Inflammatory macrophage treated with lipopolysaccharide for 1 hour (primary cell): ENCODE measurements at regions not wholly inside any gene's neighbourhood (a gene's known extent, or its start where the extent isn't known, plus 50 kb on each side); places are given as distances from the start of the nearest gene placed in this dataset.

Experiments
- DNase-seq, 2 donors: peaks; one replicate each; pipeline ENCODE4 v3.0.0-alpha.2; 2020 to 2022

GRCh38 chr13:40376867-40377535, 289.4 kb downstream of the FOXO1 start:
- DNase-seq, result no peak

DNA sequence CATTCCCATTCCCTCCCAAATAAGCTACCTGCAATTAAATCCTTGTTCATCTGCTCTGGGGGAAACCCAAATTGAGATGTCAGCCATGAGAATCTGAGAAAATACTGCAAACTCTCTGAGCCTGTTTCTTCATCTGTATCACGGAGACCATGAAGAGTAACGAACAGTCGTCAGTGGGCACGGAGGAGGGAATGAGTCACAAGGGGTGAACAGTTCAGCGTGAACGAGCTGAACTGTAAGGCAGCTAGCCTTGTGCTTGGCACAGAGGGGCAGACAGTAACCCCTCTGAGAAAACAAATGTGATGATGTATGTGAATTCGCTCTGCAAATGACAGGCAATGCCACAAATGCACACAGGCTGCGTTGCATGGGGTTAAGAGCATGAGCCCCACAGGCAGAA, 288.7 kb downstream of the FOXO1 start:
- DNase-seq, result no peak

DNA sequence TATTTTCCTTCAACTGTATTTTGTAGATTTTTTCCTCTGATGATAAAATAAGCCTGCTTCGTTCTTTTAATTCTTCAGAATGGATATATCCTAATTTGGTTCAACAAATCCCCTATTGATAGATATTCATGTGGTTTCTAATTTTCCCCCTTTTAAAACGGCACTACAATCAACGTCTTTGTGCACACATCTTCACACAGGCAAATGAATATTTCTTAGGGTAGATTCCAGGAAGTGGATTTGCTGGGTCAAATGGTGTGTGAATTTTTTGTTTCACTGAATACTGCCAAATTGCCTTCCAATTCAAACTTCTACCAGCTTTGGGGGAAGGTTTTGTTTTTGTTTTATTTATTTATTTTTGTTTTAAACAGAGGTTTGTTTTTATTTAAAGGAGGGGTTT, 287.2 kb downstream of the FOXO1 start:
- no peak for DNase-seq

DNA sequence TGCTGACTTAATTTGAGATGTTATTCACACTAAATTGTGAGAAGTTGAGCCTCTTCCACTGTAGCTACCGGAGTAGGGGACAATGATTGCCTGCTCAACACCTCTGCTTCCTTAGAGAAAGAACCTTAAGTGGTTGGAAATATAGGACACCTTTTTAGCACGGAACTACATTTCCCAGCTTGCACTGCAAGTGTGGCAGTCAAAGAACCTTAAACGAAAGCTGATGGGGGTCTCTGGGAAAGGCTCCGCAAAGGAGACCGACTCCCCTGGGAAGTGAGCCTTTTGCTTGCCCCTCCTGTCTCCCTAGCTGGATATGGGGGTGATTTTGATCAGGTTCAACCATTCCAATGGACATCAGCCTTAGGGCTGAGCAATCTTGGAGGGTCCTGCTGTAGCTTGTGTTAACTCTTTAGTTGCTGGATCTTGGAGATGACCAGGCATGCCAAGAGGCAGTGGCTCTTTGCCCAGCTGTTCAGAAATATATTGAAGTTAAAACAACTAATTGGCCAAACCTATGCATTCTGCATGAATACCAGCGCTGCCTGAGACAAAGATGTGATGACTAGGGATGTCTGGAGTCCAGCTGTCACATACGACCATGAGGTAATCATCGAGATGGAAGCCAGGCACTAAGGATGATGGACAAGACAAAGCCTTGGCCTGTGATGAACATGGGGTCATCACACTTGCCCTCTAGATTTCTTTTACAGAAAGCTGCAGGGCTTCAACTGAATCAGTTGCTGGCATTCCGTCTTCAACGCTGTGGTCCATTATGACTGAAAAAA, 286.5 kb downstream of the FOXO1 start:
- DNase-seq, result no peak

DNA sequence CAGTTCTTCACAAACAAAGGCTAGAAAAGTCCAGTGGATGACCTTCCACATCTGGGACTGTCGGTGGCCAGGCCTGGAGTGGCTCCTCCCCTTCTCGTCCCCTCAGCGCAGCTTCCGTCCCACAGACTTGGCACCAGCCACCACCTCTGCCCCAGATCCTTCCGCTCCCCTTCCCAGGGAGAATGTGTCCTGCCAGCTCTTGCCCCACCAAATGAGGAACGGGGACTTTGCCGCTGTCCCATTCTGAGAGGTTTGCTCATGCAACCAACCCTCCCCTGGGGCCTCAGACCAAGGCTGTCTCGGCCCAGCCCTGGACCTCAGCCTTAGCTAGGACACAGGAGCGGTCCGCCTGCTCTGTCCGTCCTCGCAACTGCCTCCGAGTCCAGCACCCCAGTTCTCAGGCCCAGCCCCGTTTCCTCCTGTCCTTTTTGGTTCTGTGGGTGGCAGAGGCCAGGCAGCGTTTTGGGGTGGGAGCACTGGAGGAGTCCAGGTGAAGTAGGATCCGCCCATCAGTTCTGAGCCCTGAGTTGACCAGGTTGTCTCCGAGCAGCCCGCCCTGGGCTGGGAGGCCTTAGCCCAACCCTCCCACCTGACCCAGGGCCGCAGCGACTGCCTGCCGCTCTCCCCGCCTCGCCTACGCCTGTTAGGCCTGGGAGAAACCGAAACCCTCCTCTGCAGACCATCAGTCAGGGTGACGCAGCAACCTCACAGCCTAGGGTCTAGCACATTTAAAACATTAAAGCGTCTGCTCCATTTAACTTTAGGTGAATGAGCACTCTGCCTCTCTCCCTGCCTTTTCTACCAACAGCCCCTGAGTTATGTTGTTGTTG, 284.3 kb downstream of the FOXO1 start:
- DNase-seq, result no peak

- DNase-seq, result no peak
Observed at GRCh38 chr13:40383132-40383531, 283.3 kb downstream of the FOXO1 start.

DNA sequence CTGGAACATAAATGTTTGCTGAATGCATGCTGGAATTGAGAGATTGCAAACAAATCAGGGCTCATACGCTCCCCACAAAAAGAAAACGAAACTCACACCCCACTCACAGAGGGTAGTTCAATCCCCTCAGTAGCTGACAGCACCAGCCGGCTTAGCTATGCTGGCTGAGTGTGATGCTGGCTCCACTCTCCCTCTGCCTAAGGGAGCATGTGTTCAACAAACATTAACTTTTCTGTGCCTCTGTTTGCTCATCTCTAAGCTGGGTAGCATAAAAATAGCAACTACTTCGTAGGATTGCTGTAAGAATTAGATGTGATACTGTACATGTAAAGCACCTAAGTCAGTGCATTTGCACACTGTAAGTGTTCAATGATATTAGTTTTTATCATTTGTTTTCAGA, 282.6 kb downstream of the FOXO1 start:
- DNase-seq, result no peak

- DNase-seq, result no peak
Observed at GRCh38 chr13:40384976-40385857, 281.2 kb downstream of the FOXO1 start.

- DNase-seq, result no peak
Observed at GRCh38 chr13:40385858-40386180, 280.6 kb downstream of the FOXO1 start.

- DNase-seq, result no peak
Observed at GRCh38 chr13:40386586-40386985, 279.9 kb downstream of the FOXO1 start.

- DNase-seq, result no peak
Observed at GRCh38 chr13:40387775-40388174, 278.7 kb downstream of the FOXO1 start.

DNA sequence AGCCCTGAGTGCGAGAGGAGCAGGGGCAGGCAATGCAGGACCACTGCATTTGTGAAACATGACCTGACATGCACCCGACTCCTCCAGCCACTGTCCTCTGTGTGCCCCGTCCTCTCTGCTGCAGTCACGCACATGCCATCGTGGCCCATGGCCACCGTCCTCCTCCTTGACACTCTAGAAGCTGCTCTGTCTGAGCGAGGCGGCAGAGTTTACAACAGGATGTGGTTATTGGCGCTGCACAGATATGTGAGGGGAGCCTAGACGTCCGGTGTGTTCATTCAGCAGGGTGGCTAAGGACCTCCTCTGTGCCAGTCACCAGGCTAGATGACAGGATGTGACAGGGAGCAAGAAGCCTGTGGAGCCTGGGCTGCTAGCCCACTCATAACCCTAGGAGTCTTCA, 277.8 kb downstream of the FOXO1 start:
- DNase-seq, result no peak

DNA sequence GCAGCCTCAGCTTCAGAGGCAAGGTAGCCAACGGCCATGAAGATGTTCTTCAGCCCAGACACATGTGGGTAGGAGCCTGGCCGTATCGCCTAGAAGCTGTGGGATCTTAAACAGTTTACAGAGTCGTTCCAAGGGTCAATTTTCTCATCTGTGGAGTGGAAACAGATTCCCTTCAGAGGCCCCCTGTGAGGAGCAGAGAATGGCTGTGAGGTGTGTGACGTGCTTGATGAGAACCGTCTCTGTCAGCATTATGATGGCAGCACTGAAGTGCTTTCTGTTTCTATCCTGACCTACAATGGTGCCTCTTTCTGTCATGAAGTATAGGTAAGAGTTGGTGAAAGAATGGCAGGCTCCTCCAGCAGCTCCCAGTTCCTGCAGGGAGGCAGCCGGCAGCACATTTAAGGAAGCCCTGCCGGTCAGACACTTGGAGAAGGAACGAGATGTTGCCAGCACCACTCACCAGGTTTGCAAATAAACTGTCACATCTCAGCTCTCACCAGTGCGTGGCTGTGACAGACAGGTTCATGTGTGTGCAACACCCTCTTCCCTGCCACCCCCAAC, 277.3 kb downstream of the FOXO1 start:
- DNase-seq, result no peak

- DNase-seq, result no peak
Observed at GRCh38 chr13:40390401-40390916, 276.0 kb downstream of the FOXO1 start.

DNA sequence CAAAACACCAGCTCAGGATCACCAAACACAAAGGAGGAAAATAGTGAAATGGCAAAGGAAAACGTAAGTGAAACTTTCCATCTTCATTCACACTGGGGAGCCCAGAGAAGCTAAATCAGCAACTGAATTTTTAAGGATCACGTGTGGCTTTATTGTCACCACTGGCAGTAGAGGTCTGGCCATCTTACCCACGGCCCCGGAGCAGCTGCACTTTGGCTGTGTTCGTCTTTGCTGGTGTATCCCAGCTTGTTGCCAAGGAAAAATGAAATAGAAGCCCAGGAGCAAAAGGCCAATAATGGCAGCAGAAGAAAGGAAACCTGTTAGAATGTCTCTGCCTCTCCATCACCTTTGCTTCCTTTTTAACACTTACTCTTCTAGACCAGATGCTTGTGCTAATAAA, 274.7 kb downstream of the FOXO1 start:
- no peak for DNase-seq

GRCh38 chr13:40394304-40394985, 272.0 kb downstream of the FOXO1 start:
- DNase-seq, result no peak

- DNase-seq, result no peak
Observed at GRCh38 chr13:40398065-40398464, 268.4 kb downstream of the FOXO1 start.

- peak; percentile 18 to 20 for DNase-seq
Observed at GRCh38 chr13:40399756-40400155, 266.7 kb downstream of the FOXO1 start.

DNA sequence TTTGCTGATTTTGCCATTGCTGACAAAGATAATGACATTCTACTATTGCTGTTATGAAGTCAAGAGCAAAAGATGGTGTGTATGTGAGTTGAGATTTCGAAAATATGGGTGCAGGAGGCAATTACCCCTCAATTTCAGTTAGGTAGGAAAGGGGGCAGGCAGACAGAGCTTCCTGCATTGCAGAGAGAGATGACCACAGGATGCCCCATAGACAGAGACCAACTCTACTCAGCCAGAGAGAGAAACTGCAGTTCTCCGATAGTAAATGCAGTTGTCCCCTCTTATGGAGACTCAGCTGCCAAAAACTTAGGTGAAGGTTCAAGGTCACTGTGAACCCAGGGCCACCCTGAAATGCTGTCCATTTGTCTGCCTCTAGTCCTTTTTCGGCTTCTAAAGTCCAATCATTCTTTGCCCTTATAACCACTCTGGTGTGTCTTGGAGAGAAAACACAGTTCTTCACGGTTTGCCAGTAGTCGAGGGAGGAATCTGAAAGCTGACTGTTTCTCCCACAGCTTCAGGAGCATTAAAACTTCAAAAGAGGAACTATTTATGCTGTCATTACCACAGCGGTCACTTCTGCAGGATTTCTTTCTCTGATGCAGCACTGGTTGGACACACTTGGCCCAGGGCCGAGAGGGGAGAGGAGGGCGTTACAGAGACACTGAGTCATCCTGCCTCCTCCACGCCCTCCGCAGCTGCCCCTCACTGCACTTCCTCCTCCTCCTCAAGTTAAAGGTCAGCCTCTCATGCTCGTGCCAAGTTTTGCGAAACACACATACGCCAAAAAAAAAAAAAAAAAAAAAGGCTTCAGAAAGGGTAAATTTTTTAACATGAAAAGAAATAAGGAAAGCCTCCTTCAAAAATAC, 264.3 kb downstream of the FOXO1 start:
- DNase-seq, result peak; percentile 95 to 98

DNA sequence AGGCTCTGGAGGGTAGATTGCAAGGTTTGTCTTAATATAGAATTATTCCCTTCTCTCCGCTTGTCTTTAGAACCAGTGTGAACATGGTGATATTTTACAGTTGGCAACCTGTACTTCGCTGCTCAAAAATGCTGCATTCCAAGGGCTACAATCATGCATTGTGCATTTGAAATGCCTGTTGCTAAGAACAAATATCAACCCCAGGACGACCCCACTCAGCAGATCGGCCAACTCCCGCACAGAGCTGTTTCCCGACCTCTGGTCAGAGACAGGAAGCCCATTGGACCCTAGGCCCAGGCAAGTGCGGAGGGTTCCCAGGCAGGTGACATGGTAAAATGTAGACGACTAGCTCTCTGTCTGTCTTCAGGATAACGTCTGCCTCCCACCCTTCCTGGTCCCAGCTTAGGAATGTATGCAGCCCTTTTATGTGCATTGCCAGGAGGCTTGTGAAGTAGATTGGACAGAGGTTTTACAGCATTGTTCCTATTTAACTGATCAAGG, 263.5 kb downstream of the FOXO1 start:
- no peak for DNase-seq
